H1 (cell line): ENCODE measurements at regions not wholly inside any gene's neighbourhood (a gene's known extent, or its start where the extent isn't known, plus 50 kb on each side); places are given as distances from the start of the nearest gene placed in this dataset.

Experiments
- CTCF ChIA-PET: fragments of 300-600 bp; sonication (Branson Sonifier 250); formaldehyde crosslinking; loops from one replicate; lab custom pipeline; 2021; ENCODE audit not compliant: partially characterized antibody; lab: Charles Lee
- POLR2A ChIA-PET: fragments of 300-600 bp; sonication (Branson Sonifier 250); formaldehyde crosslinking; loops from one replicate; lab custom pipeline; 2021; ENCODE audit warnings: inconsistent platforms; ENCODE audit not compliant: partially characterized antibody; lab: Charles Lee
- DNase-seq, 2 experiments: peaks; one replicate each; pipeline versions ENCODE4 v3.0.0 to v3.0.0-alpha.2; 2010 to 2022; ENCODE audit warnings: low spot score in 2 of 2, low read depth in 1 of 2, mixed read lengths in 1 of 2
- FAIRE-seq: peaks from 2 replicates; lab custom pipeline; 2011; peaks lifted over from hg19 to GRCh38; lab: Jason Lieb, UNC
- H2AFZ ChIP-seq: 2 replicates; pipeline ENCODE4 v1.8.1; 2012; ENCODE audit warnings: low read length, inconsistent platforms
- H2AK5ac ChIP-seq: 2 replicates; pipeline ENCODE4 v1.6.1; 2013; ENCODE audit warnings: low read depth, low read length
- H2BK120ac ChIP-seq: replicated peaks from 2 replicates; pipeline ENCODE3; 2013; ENCODE audit warnings: low read depth, low read length, inconsistent platforms
- H2BK12ac ChIP-seq: 2 replicates; pipeline ENCODE4 v1.6.1; 2013; ENCODE audit warnings: low read depth, low read length
- H2BK15ac ChIP-seq: 2 replicates; pipeline ENCODE4 v1.6.1; 2013; ENCODE audit warnings: low read length
- H2BK20ac ChIP-seq: 2 replicates; pipeline ENCODE4 v1.6.1; 2013; ENCODE audit warnings: low read length
- H2BK5ac ChIP-seq: 2 replicates; pipeline ENCODE4 v1.6.1; 2013; ENCODE audit warnings: low read depth, low read length
- H3K14ac ChIP-seq: 2 replicates; pipeline ENCODE4 v1.6.1; 2013; ENCODE audit warnings: inconsistent platforms; ENCODE audit not compliant: insufficient read length
- H3K18ac ChIP-seq: 2 replicates; pipeline ENCODE4 v1.6.1; 2013; ENCODE audit warnings: low read length; ENCODE audit errors: extremely low read depth
- H3K23ac ChIP-seq: 2 replicates; pipeline ENCODE4 v1.6.1; 2013; ENCODE audit warnings: inconsistent platforms; ENCODE audit not compliant: insufficient read length
- H3K23me2 ChIP-seq: 2 replicates; pipeline ENCODE4 v1.6.1; 2013; ENCODE audit warnings: low read depth, low read length
- H3K27ac ChIP-seq: 2 replicates; pipeline ENCODE4 v1.6.1; 2011; ENCODE audit warnings: low read depth, low read length, inconsistent platforms
- H3K27me3 ChIP-seq, 4 experiments: replicated peaks in 1 of 4; 1 replicate in 1 of 4; 2 replicates in 3 of 4; pipeline versions ENCODE4 v1.6.1 to v1.8.1; 2011 to 2013; ENCODE audit warnings: low read length in 3 of 4, mild to moderate bottlenecking in 3 of 4, inconsistent platforms in 2 of 4, mixed read lengths in 2 of 4, moderate library complexity in 1 of 4; ENCODE audit not compliant: control insufficient read depth in 3 of 4, insufficient read depth in 3 of 4; ENCODE audit errors: extremely low read depth in 1 of 4
- H3K36me3 ChIP-seq, 4 experiments: 2 replicates each; pipeline versions ENCODE4 v1.6.1 to v1.8.1; 2011 to 2013; ENCODE audit warnings: mild to moderate bottlenecking in 4 of 4, low read length in 3 of 4, moderate library complexity in 2 of 4, control low read depth in 1 of 4, inconsistent platforms in 1 of 4; ENCODE audit not compliant: insufficient read depth in 4 of 4, control insufficient read depth in 2 of 4
- H3K4ac ChIP-seq: replicated peaks from 2 replicates; pipeline ENCODE3; 2013; ENCODE audit warnings: low read length, low read depth, mixed read lengths, inconsistent platforms; ENCODE audit not compliant: insufficient read length
- H3K4me1 ChIP-seq, 4 experiments: replicated peaks in 1 of 4; 1 replicate in 1 of 4; 2 replicates in 3 of 4; pipeline versions ENCODE4 v1.6.1 to v1.8.1; 2011 to 2013; ENCODE audit warnings: low read length in 3 of 4, inconsistent platforms in 2 of 4, mixed read lengths in 1 of 4; ENCODE audit not compliant: insufficient read depth in 4 of 4, control insufficient read depth in 3 of 4
- H3K4me2 ChIP-seq, 2 experiments: 2 replicates each; pipeline versions ENCODE4 v1.6.1 to v1.8.1; 2011 to 2013; ENCODE audit warnings: low read depth in 2 of 2, low read length in 2 of 2, control low read depth in 1 of 2, inconsistent platforms in 1 of 2, mild to moderate bottlenecking in 1 of 2; ENCODE audit not compliant: insufficient read depth in 1 of 2
- H3K4me3 ChIP-seq, 4 experiments: fragments of 200-600, 300-600 bp in 1 of 4; sonication (generic), shearing (Covaris generic), sonication (Bioruptor Twin) in 1 of 4; 2 replicates each; pipeline versions ENCODE4 v1.5.1 to v1.8.1; 2011 to 2016; ENCODE audit warnings: low read length in 4 of 4, low read depth in 3 of 4, control low read depth in 2 of 4, inconsistent platforms in 2 of 4, mild to moderate bottlenecking in 2 of 4, mixed read lengths in 1 of 4, moderate library complexity in 1 of 4; ENCODE audit not compliant: insufficient read depth in 2 of 4; ENCODE audit errors: extremely low read depth in 1 of 4
- H3K56ac ChIP-seq: replicated peaks from 2 replicates; pipeline ENCODE3; 2013; ENCODE audit warnings: low read depth, mild to moderate bottlenecking, mixed read lengths, low read length, inconsistent platforms; ENCODE audit not compliant: insufficient read length
- H3K79me1 ChIP-seq: 2 replicates; pipeline ENCODE4 v1.6.1; 2013; ENCODE audit warnings: low read depth, low read length, control low read depth
- H3K79me2 ChIP-seq, 2 experiments: 2 replicates each; pipeline versions ENCODE4 v1.6.1 to v1.8.1; 2012 to 2013; ENCODE audit warnings: low read length in 2 of 2, mild to moderate bottlenecking in 2 of 2, inconsistent platforms in 1 of 2; ENCODE audit not compliant: insufficient read depth in 2 of 2, control insufficient read depth in 1 of 2
- H3K9ac ChIP-seq, 4 experiments: replicated peaks in 1 of 4; 1 replicate in 1 of 4; 2 replicates in 3 of 4; pipeline versions ENCODE4 v1.6.1 to v1.8.1; 2011 to 2013; ENCODE audit warnings: low read depth in 3 of 4, low read length in 3 of 4, control low read depth in 2 of 4, mild to moderate bottlenecking in 2 of 4, moderate library complexity in 2 of 4, inconsistent platforms in 1 of 4; ENCODE audit errors: extremely low read depth in 1 of 4
- H3K9me3 ChIP-seq, 2 experiments: 2 replicates each; pipeline versions ENCODE4 v1.6.1 to v1.8.1; 2012 to 2013; ENCODE audit warnings: mild to moderate bottlenecking in 2 of 2, moderate library complexity in 2 of 2, control low read depth in 1 of 2, inconsistent platforms in 1 of 2, low read depth in 1 of 2, low read length in 1 of 2, mixed read lengths in 1 of 2; ENCODE audit not compliant: insufficient read depth in 2 of 2
- H4K20me1 ChIP-seq, 2 experiments: replicated peaks in 1 of 2; 2 replicates each; pipeline versions ENCODE3 to v1.8.1; 2011 to 2013; ENCODE audit warnings: inconsistent platforms in 2 of 2, low read length in 2 of 2, mild to moderate bottlenecking in 1 of 2; ENCODE audit not compliant: insufficient read depth in 2 of 2, control insufficient read depth in 1 of 2
- H4K5ac ChIP-seq: 2 replicates; pipeline ENCODE4 v1.6.1; 2013; ENCODE audit warnings: low read length, low read depth, mixed read lengths, inconsistent platforms; ENCODE audit not compliant: insufficient read length
- H4K8ac ChIP-seq: 2 replicates; pipeline ENCODE4 v1.8.0; 2013; ENCODE audit warnings: mild to moderate bottlenecking, moderate library complexity, low read length, inconsistent platforms; ENCODE audit not compliant: insufficient read depth; ENCODE audit errors: extremely low read depth
- H4K91ac ChIP-seq: replicated peaks from 2 replicates; pipeline ENCODE3; 2013; ENCODE audit warnings: low read length, mixed read lengths, inconsistent platforms; ENCODE audit not compliant: insufficient read length
- CEBPB ChIP-seq: IDR thresholded peaks from 2 replicates; pipeline ENCODE4 v1.6.1; 2012; ENCODE audit warnings: low read depth, low read length
- NRF1 ChIP-seq: IDR thresholded peaks from 2 replicates; pipeline ENCODE4 v1.6.1; 2011; ENCODE audit warnings: mild to moderate bottlenecking, low read depth, low read length, improper control_type of control experiment
- WGBS, 2 experiments: shearing (Covaris generic) in 1 of 2; methylation state at CpG; one replicate each; pipeline versions ENCODE4 v1.1.6 to v1.1.7; 2013 to 2015; ENCODE audit warnings: low lambda C conversion rate in 2 of 2, mixed read lengths in 2 of 2, inconsistent platforms in 1 of 2, low coverage in 1 of 2, missing lambda C conversion rate in 1 of 2; ENCODE audit not compliant: insufficient replicate concordance in 2 of 2, insufficient coverage in 1 of 2, insufficient read length in 1 of 2; ENCODE audit errors: extremely low coverage in 1 of 2, missing lambda C conversion rate in 1 of 2; 5-methylcytosine and 5-hydroxymethylcytosine counted together

- H2BK15ac ChIP-seq, result no peak overlapping the region
- TF ChIP-seq NRF1 (no peak), CEBPB (no peak)
- no peaks in the 10 kb centered on the region; a peak in 2 of 7 replicates for H3K4me1 ChIP-seq
- H3K4me2 ChIP-seq, result no peak overlapping the region
- H3K79me2 ChIP-seq, result no peaks in the 10 kb centered on the region
- ChIA-PET CTCF (interaction anchor here (0.9 to 1.8 kb wide), 3 partner anchors 10 to 94 kb away, joined by 3 to 9 read pairs (median 3); no protein-coding TSS in a partner anchor), POLR2A (no interaction called here)
- DNase-seq (no peak), FAIRE-seq (no peak)
- H2BK120ac ChIP-seq, result no peak overlapping the region
- no peaks in the 10 kb centered on the region for H3K27me3 ChIP-seq
- no peak overlapping the region for H2AFZ ChIP-seq
- no peak overlapping the region for H3K56ac ChIP-seq
- H3K79me1 ChIP-seq, result no peaks in the 10 kb centered on the region
- no peaks in the 10 kb centered on the region for H3K36me3 ChIP-seq
- no peak overlapping the region for H3K4ac ChIP-seq
- no peaks in the 10 kb centered on the region for H3K9me3 ChIP-seq
- no peaks in the 10 kb centered on the region for H3K23me2 ChIP-seq
- no peak overlapping the region for H3K4me3 ChIP-seq
- H3K23ac ChIP-seq, result no peak overlapping the region
- H4K20me1 ChIP-seq, result no peaks in the 10 kb centered on the region
- no peak overlapping the region for H3K14ac ChIP-seq
- no peak overlapping the region for H2AK5ac ChIP-seq
- H3K9ac ChIP-seq, result no peak overlapping the region
- H2BK20ac ChIP-seq, result no peak overlapping the region
- H3K27ac ChIP-seq, result no peak overlapping the region
- 89% methylated on average over 4 of the region's 4 CpGs; no CpG with 5 or more reads in 1 of the 2 experiments for WGBS, 2 experiments
- no peak overlapping the region for H3K18ac ChIP-seq
- no peak overlapping the region for H2BK12ac ChIP-seq
- H2BK5ac ChIP-seq, result no peak overlapping the region
- no peak overlapping the region for H4K8ac ChIP-seq
- no peak overlapping the region for H4K5ac ChIP-seq
- H4K91ac ChIP-seq, result no peak overlapping the region
Measured at GRCh38 chr2:128563348-128563687, 244.7 kb upstream of the HS6ST1 start.
